ENCODE measurements at regions not wholly inside any gene's neighbourhood (a gene's known extent, or its start where the extent isn't known, plus 50 kb on each side); places are given as distances from the start of the nearest gene placed in this dataset.

DNA sequence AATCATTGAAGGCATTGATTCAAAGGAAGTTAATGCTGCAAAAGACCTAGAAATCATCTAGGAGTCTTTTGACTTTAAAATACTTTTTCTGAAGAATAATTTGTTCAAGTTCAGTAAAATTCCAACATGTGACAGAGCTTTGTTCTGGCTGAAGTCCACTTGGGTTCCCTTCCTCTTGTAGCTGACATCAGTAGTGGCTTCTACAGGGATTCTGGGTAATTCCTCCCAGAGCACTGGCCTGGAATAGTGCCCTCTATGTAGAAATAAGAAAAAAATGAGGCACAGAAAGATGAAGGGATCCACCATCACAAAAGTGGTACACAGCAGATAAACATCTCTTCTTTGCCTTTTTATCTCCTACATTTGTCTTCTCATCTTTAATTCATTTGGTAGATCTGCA, 548.1 kb downstream of the LTN1 start:
- DNase-seq, result no peak

DNA sequence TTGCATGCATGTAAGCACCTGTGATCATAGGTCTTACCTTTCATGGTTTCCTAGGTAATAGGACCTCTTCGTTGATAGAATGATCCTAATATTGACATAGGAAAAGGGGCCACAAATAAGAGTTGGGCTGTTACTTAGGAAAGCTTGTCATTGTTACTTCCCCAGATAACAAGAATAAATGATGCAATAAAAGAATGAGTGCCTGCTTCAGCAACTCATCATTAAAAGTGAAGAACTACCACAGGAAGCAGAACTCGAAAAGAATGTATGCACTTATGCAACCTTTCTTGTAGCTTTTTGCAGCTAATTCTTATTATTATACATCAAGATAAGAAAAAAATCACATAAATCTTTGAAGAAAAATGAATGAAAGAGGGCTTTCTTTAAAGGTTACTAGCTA, 548.6 kb downstream of the LTN1 start:
- no peak for DNase-seq

DNA sequence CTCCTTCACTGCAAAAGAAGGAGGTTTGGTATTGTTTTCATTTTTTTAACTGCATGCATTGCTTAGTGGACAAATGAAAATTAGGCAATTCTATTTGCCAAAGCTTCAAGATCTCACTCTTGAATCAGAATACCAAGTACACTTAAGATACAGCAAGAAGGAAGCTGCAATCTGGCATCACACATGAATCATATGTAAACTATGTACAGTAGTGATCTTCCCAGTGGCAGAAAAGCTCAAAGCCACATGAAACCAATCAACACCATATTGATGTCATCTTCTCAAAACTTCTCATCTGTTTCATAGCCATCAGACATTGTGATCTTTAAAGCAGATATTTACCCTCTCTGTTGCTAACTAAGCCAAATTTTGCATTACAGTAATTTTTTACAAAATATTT, 550.1 kb downstream of the LTN1 start:
- no peak for DNase-seq

DNA sequence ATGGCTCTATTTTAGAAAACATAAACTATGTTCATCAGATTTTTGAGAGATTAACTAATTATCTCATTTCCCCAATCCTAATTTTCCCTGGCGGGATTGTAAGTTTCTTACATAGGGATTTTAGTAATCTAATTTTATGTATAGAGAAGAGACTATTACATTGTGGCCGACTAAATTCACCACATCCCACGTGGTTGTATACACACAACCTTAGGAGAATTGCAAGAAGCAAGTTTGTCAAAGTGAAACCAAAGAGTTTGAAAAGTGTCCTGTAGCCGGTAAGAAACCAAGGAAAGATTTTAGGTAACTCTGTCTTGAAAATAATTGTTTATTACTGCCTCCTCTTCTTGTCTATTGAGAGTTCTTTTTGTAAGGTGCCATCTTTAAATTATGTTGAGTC, 550.6 kb downstream of the LTN1 start:
- DNase-seq, result no peak

DNA sequence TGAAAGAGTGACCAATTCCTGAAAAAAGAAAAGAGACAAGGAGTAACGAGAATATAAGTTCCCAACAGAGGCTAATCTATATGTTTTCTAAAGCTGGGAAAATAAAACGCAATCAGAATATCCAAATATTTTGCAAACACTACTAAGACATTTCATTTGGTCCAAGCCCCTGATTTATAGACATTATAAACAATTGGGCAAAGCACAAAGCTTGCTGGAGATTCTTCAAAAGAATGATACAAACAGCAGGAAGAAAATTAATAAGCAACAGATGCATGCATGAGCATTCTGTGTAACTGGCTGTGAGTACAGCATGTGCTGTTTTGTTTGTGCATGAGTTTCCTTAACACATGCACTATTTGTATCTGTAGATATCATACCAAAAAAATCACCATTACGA, 552.9 kb downstream of the LTN1 start:
- no peak for DNase-seq

DNA sequence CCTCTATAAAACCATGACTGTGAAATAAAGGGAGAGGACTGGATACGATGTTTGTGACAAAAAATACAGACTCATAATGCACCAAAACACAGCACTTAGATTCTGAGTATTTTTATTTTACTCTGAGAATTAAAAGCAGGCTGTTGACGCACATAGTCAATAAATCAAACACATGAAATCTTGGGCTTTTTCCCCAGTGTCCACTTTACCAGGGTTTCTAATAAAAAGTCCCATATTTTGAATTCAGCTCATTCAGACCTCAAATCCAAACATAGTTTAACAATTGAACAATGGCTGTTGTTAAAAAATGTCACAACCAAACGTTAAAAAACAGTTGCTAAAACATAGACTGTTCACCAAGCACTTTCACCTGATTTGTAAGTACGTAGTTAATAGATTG, 553.4 kb downstream of the LTN1 start:
- DNase-seq, result no peak

DNA sequence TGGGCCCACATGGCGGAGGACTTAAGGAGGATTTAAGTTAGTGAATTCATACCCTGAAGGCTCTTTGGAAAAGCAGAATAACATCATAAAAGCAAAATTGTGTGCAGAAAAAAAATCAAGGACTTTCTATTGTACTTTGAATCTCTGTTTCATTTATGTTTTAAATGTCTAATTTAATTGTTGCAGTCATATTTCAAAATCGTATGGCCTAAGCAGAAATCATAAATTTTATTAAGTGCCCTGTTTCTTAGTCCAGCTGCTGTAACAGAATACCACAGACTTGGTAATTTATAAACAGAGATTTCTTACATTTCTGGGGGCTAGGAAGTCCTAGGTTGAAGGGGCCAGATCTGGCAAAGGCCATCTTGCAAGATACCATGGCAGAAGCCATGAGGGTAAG, 555.6 kb downstream of the LTN1 start:
- DNase-seq, result no peak

DNA sequence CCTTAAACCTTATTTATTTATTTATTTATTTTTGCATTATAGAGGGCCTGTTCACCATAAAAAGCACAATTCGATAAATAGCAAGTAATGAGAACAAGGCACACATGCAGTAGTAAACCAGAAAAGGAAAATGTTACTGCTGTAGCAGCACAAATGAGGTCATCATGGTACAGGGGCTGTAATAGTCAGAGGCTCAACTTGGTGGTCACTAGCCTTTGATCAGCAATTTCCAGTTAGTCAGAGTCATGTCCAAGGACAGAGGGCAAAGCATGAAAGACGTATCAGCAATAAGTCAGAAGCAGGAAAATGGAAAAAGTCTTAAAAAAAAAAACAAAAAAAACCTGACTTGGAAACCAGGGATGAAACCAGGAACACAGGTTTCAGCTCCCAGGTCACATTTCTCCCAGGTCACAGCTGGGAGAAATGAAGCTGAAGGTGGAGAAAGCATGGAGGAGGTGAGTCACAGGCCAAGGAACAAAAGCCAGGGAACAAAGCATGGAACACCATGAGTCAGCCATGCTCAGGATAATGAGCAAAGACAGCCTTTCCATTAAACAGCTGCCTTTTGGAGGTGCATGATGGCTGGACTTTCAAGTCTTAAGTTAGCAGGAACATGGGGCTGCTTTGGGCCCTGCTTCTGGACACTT, 556.3 kb downstream of the LTN1 start:
- DNase-seq, result no peak

DNA sequence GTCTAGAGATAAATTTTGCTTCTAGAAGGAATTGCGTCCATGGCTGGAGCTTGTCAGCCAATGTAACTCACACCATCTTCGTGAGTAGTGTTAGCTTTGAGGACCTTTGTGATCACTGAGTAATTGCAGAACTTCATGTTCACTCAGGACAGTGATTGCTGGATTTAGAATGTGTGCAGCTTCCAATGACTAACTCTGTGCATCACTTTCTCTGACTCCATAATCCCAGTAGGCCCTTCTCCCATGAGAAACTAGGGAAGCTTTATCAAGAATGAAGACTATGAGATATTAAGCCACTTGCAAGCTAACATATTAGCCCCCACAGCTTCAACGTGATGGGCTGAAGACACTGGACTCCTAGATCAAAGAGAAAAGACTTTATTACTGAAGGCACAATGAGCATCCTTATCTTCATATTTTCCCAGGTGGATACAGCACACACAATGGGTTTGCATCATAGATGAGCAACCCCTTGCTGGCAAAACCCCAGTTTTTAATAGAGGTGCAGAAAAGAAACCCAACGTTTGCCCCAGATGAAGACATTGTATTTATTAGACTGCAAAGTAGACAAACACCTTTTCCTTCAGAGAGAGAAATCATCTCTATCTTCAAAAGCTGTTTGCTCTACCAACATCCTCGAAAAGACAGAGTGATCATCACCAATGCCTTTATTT, 561.0 kb downstream of the LTN1 start:
- no peak for DNase-seq

DNA sequence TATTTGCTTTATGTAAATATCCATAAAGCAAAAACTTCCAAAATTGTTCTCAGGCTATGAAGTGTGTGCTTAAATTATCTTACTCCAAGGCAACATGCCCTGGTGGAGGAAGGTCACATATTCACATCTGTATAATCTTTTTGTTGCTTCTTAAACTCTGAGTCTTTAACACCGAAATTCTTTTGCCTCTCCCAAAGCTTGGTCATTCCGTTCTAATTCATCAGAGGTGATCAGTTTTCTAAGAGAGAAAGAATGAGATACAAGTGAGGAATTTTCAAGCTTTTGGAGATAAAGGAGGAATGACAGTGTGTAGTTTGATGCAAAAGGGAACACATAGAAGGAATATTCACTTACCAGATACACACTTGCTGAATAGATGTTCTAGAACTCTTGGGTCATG, 561.7 kb downstream of the LTN1 start:
- DNase-seq, result no peak

DNA sequence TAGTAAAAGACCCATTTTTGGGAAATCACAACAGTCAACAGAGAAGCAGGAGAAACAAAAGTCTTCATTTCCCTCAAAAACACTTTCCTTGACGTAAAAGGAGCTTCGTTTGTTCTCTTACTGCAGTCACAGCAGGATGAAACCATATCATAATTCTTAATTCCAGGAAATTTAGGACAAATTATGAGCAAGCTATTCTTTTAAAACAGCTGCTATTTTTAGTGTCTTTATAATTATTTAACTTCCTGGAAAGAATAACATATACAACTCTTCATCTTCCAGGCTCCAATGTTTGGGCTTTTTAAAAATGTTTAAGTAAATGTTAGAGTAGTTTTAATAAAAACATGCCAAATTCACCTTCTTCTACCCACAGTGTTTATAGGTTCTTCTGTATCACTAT, 563.5 kb downstream of the LTN1 start:
- DNase-seq, result no peak

DNA sequence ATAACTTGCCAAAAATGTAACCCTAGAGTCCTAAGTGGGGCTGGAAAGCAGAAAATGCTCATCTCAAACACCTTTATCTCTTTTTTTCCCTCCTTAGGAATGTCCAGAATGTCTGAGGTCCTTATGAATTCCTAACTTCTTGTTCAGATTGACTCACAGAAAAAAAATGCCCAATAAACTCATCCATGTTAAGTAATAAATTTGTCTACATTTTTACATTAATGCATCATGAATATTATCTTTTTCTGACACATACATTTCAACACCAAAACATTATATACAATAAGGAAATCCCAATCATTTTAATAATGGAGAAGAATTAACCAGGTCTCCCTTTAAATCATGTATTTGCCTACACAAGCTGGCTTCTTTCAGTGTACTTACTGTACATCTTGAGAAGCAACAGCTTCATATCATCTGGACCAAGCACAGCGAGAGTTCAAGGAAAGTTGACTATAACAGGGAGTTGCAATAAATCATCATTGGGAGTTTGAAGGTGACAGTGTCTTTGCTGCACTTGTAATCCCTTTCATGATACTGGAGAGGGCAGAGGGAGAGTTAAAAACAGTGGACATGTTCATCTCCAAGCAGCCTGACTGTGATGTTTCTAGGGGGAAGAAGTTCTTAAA, 565.2 kb downstream of the LTN1 start:
- no peak for DNase-seq

DNA sequence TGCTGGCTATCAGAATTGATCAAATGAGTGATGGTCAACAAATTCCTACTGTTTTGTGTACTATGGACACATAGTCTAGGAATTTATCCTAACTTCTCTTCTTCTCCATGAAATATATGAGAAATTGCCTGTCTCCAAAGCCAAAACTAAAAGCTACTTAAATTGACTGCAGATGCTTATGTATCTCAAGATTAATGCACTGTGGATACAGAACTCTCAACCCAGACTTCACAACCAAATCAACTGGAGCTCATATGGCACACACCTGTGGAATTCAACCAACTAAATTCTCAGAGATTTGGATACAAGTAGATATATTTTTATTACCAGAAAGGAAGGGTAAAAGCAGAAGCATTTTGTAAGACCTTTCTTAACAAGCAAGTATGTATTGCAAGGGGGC, 566.1 kb downstream of the LTN1 start:
- DNase-seq, result no peak

DNA sequence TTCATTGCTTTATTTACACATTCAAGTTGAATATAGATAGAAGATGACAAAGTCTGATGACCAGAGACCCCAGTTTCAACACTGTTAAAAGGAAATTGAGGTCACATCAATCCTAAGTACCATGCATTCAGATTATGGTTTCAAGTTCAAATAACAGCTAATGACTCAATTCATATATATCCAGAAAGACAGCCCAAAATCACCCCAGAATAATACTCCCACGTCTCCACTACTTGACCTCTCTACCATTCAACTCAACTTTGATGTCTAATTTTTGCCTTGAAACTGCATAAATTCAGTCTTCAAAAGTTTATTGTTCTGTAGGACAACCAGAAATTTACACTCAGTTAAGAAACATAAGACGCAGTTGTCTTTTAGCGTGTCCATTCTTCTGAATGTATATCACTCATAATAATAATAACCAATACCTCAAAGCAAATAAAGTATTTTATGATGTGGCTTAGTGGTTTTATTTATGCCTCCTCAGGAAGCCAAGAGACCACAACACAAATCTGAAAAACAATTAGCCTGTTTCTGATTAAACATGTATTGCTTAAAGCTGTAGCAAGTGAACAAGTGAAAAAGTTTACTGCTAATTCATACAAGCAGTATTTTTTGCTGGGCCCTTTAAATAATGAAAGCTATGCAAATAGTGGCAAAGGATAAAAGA, 569.0 kb downstream of the LTN1 start:
- no peak for DNase-seq

DNA sequence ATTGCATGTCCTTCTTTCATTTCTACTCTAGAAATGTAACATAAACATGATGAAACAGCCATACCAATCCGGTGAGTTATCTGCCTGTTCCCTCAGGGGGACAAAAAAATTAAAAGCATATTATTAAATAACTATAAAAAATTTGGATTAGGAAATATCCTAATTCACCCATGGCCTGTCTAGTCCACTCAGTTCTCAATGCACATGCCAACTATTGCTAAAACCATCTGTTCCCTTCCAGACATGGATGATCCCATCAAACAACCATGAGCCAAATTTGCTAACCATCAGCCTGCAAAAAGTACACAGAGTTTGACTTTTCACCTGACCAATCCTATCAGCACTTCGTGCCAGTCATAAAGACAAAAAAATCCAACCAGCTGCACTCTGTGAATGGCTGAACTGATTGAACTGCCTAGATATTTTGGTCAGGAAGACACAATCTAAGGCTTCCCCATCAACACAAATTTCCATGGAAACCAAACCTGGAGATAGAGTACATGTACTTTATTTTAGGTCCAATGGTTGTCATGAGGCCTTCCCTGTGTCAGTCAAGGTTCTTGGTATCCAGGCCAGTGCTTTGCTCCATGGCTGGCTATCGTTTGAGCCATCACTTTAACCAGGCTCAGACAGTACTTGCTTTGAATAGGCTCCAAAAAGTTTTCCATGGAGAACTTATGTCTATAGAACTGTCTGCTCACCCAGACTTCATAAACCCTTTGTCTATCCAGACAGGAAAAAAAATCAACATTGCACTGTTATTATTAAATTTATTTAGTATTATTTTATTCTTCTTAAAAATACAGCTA, 570.8 kb downstream of the LTN1 start:
- no peak for DNase-seq

DNA sequence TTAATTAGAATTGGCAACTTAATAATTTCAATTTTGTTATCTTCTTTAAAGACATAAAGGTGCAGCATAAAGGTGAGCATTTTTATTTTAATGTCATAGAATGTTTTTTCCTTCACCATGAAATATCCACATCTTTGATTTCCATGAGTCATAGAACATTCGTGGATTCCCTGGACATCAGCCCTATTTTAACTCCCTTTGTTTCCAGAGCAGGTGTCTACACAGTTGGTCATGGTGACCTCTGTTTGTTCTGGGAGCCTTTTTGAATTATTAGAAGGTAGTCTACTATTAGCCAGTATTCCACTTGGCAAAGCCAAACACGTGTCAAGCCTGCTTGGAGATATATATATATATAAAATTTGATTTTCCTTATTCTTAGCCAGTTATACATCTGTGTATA, 572.9 kb downstream of the LTN1 start:
- DNase-seq, result no peak

DNA sequence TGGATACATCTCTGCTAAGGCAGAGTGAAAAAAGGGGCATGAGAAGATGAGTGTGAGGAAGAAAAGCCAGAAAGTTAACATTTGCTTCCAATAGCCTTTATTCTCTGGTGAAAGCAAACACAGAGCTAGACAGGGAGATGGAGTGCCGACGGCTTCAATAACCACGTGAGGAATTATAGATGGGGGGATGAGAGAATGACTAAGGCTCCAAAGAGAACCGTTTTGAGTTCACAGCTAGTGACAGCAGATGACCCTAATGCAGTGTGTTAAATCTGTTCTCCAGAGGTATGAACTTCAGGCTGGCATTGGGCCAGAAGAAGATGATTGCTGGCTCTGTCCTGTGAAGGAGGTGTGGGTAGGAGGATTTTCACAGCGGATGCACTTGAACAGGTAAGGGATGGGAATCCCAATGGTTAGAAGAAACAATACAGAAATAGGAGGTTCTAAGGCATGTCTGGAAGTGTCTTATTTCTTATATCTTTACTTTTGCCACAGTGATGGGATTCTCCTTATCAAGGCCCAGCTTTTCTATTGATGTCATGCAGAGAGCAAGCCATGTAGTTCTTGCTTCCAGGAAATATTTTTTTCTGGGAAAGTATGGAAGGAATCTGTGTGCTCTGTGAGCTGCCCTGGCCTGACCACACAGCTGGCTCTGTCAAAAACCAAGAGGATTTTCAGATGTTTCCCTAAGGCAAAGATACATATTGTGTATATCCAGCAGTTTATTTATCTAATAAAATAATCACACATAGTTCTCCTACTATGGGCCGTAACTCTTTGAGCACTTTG, 573.8 kb downstream of the LTN1 start:
- DNase-seq, result no peak

DNA sequence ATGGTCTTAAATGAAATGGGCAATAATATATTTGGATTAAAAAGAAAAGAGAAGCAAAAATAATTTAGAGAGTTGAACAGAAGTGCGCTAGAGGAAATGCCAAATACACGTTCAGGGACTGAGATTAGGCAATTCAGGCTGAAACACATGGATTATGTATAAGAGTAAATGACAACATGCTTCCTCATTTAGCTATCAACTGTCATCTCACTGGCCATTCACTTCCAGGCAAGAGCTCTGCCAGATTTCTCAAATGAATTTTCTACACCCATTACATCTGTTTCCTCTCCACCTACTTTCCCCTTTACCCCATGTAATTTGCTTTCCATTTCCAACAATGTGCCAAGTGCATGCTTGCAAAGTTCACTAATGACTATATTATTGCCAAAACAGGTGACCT, 582.4 kb downstream of the LTN1 start:
- DNase-seq, result peak in 1 of 2 experiments; percentile 2

DNA sequence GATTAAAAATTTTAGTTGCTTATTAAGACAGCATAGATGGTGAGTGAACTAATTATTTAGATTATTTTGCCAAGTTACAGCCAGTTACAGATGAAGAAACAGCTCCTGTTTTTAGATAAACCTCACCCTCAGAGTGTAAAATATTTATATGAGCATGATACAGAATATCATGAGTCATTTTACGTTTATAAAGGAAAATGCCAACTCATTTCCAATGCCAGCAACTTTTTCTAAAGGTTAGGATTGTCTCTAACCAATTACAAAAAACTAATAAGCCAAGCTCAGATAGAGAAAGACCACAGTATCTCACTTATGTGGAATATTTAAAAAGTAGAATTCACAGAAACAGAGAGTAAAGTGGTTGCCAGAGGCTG, 590.1 kb downstream of the LTN1 start:
- no peak for DNase-seq

DNA sequence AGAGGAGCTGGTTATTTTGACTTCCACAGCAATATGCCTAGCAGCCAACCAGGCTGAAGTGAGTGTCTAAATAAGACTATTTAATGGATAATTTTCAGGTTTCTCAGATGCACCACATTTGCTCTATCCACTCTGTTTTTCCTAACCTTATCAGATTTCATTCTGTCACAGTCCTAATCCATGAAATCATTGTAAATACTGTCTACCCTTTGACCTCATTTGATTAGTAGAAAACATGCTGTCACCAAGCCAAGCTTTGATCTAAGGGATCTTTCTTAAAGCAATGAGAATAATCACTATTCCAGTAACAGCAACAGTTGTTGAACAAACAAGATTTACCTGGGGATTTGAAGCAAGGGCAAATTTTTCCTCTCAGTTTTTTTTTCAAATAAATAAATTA, 595.6 kb downstream of the LTN1 start:
- no peak for DNase-seq

DNA sequence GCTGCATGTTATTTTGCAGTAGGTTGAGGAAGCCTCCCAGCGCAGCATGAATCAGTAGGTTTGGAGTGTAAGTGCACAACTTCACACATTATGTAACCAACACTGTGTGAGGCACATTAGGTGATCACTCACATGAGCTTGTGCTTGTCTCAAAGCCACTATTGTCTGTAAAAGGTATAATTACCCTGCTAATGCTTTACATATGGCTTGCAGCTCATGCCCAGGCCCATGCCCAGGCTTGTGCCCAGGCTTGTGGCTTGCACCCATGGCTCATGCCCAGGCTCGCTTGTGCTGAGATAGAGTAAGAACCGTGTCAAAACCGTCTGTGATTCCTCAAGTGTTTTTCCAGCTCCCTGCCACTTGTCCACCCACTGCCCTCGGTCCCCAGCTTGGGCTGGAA, 596.3 kb downstream of the LTN1 start:
- DNase-seq, result no peak

DNA sequence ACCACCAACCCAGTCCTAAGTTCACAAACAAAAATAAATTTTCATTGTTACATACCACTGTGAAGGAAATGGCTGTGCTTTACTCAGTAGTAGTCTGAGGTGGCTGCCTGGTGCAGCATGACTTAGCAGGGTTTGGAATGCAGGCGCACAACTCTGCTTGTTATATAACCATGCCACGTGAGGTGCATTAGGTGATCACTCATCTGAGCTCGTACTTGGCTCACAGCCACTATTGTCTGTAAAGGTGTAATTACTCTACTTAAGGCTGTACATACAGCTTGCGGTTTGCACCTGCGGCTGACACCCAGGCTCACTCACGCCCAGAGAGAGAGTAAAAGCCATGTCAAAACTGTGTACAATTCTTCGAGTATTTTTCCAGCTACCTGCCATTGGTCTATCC, 599.4 kb downstream of the LTN1 start:
- no peak for DNase-seq

All from AML-193 (cell line).